ENCODE measurements at regions not wholly inside any gene's neighbourhood (a gene's known extent, or its start where the extent isn't known, plus 50 kb on each side); places are given as distances from the start of the nearest gene placed in this dataset.

DNA sequence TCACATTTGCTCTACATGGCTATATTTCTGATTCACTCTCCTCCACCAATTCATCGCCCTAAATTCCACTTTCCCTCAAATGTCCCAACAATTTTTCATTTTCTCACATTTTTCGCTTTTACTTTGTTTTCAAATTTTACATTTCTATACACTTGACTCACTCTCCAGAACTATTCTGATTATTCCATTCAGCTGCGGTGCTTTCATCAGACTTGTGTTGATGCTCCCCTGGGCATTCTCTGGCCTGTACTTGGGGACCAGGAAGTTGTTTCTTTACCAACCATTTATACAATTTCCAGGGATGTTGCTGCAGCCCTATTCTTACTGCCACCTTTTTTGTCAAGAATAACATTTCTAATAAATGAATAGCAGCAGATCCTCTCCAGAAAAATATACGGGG is 444.8 kb downstream of the MAFB start:
- H3K4me3 ChIP-seq (ENCODE audit: low read depth, low read length), result no peak overlapping the region

DNA sequence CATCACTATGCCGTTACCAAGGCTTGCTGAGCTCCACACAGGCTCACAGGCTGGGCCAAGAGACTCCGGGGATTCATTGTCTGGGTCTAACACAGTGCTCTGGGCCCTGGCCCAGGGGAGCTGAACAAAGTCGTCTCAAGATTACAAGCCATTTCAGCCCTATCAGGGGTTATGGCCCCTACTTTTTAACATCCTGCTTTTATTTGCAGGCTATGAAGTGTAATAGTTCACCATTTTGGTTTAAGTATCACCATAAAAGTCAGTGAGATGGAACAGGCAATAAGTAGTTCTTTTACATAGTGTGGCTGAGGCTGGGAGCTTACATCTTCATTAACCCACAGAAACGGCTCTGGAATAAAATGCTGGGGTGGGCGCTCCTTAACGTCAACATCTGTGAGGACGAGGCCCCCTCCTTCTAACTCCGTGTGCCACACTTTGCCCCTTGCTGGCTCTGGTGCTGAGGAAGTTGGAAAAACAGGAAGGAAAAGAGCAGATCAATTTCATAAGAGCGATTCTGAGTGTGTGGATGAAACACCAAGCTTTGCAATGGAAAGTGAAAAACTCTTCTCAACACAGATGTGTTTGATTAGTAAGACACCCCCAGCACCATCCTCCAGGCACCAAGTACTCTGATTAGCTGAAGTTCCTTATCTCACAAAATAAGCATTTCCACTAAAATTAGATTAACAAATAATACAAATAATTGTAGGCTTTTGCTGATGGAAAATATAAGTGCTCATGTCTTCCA is 447.3 kb downstream of the MAFB start:
- no peak overlapping the region for H3K4me3 ChIP-seq (ENCODE audit: low read depth, low read length)

DNA sequence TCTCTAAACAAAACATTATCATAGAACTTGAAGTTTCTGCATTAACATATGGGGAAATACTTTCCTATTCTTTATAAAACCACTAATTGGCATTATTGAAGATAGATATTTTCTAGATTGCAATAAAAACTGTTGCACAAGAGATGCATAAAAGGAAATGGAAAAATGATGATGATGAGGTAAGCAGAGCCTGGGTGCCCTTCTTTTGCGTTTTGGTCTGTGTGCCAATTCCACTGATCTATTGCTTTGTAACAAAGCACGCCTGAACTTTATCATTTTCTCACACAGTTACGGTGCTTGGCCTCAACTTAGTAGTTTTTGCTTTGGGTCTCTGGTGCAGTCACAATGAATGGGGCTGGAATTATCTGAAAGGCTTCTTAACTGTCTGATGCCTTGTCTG is 450.5 kb downstream of the MAFB start:
- H3K4me3 ChIP-seq (ENCODE audit: low read depth, low read length), result no peak overlapping the region

DNA sequence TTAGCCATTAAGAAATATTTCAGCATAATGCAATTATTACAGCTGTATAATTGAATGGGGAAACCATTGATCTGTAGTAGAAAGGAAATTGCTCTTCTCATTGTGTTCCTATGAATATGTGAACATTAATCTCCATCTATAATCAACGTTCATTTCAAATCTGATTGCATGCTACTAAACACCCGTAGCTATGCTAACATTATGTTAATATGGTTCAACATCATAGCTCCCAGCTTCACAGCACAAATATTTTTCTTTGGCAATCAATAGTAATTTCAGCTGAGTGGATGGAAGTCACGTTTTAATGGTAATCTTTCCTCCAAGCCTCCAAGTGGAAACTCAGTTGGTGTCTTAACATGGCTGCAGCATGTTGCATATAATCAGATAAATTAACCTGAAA is 454.4 kb downstream of the MAFB start:
- H3K4me3 ChIP-seq (ENCODE audit: low read depth, low read length), result no peak overlapping the region

DNA sequence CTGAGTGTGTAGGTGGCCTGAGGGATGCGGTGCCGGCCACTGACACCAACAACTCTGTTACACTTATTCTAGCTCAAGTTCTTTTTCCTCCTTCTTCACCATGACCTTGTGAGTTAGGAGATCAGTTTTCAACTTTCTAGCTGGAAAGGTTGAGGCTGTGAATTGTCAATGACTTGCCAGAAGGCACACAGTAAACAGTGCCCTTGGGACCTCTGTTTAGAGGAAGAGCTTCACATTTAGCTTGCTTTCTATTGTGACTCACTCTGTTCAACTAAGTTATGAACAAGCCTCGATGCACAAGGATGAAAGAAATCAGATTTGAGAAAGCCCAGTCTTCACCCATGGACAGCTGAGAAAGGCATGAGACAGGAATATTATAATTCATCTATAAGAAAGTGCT is 455.6 kb downstream of the MAFB start:
- no peak overlapping the region for H3K4me3 ChIP-seq (ENCODE audit: low read depth, low read length)

DNA sequence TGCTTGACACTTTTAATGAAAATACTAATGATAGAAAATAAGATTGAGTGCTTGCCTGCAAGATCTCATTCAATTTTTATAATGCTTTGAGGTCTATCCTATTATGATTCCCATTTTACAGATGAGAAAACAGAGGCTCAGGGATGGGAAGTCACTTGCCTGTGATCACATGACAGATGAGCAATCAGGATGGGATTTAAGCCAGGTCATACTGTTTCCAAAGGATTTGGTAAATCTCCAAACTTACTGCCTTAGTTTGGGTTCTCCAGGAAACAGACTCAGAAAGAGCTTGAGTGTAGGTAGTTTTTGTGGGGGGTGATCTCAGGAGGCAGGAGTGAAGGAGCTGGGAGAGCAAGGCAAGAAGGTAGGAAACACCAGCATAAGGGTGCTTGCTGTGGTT is 456.3 kb downstream of the MAFB start:
- no peak overlapping the region for H3K4me3 ChIP-seq (ENCODE audit: low read depth, low read length)

DNA sequence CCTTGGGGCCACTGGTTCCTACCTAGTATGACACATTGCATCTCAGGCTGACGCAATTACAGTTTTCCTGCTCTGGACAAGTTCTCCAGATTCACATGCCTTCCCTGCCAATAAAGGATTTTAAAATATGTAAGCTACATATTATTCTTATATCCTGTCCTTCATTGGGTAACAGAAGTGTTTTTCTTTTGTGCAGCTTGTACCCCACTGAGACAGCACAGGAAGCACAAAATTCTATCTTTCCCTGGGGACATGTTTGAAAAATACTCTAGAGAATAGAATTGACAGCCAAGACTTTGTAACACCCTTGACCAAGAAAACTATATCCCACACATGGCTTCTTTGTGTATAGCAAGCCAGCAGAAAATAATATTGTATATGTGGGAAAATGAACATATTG is 456.8 kb downstream of the MAFB start:
- no peak overlapping the region for H3K4me3 ChIP-seq (ENCODE audit: low read depth, low read length)

DNA sequence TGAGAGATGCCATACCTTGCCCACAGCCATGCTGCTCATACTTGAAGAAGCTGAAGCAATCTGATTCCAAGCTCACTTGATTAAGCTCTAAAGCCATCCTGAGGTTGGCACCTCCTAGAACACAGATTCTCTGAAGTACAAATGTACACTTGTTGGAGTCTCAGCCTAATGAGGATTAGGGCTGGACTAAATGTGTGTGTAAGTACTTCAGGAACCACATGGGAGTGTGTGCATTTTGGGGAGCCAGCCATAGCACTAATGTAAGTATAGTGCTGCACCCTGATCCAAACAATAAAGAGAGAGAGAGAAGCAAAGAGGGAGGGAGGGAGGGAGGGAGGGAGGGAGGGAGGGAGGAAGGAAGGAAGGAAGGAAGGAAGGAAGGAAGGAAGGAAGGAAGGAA is 458.6 kb downstream of the MAFB start:
- no peak overlapping the region for H3K4me3 ChIP-seq (ENCODE audit: low read depth, low read length)

DNA sequence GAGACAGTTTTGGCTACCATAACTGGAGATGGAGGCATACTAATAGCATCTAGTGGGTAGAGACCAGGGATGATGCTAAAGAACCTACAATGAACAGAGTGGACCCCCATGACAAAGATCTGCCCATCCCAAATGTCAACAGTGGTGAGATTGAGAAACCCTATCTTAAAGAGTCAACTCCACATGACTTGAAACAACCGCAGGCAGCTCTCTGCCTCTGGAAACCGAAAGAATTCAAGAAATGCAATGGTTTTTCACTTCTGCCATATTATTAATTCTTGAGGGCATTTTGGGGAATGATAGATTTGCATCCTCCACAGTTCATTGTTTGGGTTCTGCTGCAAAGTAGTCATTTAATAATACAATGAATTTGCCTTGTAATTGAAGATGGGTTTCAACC is 463.4 kb downstream of the MAFB start:
- no peak overlapping the region for H3K4me3 ChIP-seq (ENCODE audit: low read depth, low read length)

DNA sequence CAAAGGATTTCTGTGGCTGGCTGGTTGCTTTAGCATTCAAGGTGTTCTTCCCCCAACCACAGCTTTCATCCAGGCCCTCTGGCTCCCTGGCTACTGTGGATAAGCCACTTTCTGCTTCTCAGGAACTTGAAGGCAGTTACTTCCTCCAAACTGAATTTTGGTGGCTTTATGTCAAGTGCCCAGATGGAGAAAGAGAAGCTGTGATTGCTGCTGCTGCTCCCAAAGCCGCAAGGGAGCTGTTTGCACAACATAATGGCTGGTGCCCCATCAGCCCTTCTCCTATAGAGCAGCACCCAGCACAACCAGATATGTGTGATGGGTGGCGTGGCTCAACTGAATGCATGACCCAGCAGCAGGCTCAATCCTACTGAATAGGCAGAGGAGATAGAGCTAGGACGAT is 465.2 kb downstream of the MAFB start:
- no peak overlapping the region for H3K4me3 ChIP-seq (ENCODE audit: low read depth, low read length)

DNA sequence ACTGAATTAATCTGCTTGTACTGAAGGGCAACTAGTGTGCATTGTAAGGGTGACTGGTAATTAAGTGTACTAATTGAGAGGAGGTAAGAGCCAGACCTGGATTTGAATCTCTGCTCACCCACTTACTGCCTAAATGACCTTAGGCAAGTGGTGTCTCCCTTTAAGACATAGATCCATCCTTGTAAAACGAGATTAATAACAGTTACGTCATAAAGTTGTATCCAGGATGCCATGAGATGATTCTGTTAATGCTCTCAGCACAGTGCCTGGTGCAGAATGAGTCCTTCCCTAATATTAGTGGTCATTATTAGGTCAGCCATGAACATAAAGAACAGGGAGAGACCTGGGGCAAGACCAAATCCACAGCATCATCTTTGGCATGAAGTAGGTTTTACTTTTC is 470.1 kb downstream of the MAFB start:
- no peak overlapping the region for H3K4me3 ChIP-seq (ENCODE audit: low read depth, low read length)

DNA sequence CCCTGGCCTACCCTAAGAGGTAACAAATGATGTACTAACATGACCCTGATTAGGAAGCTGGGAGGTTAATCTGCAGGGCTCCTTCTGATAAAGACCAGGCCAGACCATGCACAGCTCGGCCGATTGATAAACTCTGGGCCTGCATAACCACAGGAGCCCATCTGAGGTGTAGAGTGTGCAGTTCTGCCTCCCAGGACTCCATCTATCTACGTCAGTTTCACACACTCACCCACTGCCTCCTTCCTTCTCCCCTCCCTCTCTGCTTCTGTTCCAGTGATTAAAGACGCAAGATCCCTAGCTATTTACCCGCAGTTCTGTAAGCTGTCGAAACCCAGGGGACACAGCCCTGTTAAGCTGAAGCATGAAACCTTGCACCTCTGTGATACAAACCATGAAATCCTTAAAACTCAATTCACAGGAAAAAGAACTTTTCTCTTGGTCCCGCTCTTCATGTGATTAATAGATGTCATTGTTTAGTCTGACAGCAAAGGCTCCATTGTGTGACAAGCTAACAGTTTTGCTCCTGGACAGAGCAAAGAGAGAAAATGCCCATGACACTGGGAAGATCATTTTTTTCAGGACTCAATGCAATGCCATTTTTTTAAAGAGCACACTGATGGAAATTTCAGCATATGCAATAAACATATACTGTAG is 470.6 kb downstream of the MAFB start:
- no peak overlapping the region for H3K4me3 ChIP-seq (ENCODE audit: low read depth, low read length)

DNA sequence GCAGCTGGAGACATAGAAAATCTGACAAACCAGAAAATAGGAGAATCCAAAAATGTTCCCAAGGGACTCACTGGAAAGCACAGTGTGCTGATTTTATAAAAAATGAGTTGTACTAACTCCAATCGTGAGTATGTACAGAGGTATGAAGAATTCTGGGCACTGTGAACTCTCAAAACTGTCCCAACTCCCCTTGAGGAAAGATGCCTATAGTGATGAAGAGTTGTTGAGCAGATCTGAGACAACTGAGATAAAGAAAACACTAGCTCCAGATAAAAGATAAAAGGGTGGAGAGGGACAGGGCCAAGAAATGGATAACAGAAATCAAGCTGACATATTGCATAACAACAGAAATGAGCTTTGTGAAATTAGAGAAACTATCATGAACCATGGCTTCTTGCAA is 481.4 kb downstream of the MAFB start:
- H3K4me3 ChIP-seq (ENCODE audit: low read depth, low read length), result no peak overlapping the region

DNA sequence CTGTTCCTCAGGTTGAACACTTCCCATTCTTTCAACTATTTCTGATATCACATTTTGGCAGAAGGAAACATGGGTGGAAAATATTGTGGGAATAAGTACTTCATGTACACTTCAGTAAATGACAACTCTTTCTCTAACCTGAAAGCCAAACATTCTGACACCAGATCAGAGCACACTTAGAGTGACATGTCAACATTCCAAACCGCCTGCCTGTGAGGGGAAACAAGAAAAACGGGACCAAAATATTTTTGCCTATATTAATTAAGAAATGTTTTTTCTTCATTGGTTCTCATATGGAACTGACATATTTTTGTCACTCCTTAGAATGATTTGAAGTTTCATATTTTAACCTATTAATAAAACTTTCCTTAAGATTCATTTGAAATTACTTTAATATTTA is 483.1 kb downstream of the MAFB start:
- no peak overlapping the region for H3K4me3 ChIP-seq (ENCODE audit: low read depth, low read length)

DNA sequence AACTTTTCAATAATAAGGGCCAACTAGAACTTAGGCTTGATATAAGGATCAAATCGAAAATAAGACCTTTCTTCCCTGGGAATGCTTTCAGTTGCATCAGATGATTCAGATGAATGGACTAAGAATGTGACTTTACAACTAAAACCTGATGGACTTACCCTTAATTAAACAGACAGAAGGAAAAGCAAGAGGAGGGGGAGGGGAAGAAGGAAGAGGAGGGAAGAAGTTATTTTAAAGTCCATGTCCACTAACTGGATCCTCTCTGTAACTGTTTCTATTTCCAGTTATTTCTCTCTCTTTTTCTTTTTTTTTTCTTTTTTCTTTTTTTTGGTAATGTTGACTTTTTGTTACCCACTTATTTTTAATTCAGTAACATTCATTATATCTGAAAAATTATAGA is 486.0 kb downstream of the MAFB start:
- H3K4me3 ChIP-seq (ENCODE audit: low read depth, low read length), result no peak overlapping the region

DNA sequence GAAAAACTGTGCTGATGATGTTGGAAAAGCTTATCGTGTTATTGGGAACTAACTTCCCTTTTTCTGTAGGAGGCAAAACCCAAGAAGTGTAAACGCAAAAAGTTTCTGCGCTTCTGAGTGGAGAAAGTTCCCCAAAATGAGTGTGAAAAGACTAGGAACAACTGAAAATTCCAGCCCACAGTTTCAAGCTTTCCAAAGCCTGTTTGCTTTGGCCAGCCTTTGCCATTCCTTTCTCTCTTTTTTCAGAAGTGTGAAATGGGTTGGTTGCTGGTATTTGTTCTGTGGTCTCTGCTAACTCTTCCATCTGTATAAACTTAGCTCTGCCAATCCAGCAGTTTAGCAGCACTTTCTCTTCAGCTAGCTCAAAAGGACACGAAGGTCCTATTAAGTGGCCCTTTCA is 491.3 kb downstream of the MAFB start:
- no peak overlapping the region for H3K4me3 ChIP-seq (ENCODE audit: low read depth, low read length)

DNA sequence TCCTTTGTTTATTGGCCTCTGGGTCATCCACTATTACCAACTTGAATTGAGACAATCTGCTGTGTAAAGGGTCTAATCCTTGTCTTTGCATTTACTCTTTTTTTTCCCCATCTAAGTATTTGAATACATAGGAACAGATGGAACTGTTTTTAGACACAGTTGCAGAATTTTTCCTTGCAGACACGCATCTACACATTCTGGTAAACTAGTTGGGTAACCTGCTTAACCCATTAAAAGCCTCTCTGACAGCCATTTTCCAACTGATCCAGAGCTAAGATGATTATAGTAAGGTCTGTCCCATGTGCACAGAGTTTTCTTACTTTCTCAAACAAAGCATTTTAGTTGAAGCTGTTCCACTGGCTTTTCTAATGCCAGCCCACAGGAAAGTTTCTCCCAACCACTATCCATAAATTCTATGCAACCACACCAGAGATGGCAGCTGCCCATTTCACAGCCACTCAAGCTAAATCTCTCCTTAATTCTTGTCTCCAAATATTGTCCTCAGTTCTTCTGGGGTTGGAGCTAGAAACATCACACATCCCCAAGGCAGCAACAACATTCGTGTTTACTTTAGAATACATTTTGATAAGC is 492.1 kb downstream of the MAFB start:
- no peak overlapping the region for H3K4me3 ChIP-seq (ENCODE audit: low read depth, low read length)

DNA sequence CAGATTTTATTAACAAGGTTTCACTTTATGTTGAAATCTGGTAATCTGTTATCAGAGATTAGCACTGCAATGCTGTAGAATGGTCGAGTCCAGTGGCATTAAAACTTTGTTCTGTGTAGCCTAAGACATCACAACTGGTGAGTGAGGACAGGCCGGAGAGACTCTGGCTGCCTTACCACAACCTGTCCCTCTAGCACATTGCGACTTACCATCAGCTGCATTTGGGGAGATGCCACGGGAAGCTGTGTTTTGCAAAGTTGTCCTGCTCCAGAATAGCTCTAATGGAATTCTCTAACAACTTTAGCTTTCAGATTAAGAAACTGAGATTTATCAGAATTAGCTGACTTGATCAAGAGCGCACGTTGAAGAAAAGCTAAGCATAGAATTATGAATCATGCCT is 493.3 kb downstream of the MAFB start:
- no peak overlapping the region for H3K4me3 ChIP-seq (ENCODE audit: low read depth, low read length)

DNA sequence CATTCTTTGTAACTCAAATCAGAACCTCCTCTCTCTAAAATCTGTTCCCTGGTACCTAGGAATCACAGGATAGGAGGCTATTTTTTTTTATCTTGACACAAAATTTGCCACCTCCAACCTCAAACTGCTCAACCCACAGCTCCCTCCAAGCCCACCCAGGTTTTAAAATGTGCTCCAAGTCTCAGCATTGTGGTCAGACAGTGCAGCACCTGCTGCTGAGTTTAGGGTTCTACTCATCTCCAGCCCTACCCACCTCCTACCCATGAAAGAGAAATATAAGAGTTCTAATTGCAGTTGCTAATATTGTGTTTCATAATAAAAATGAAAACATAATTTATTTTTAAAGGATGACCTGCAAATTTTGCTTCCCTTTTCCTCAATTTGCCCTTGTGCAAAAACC is 496.5 kb downstream of the MAFB start:
- H3K4me3 ChIP-seq (ENCODE audit: low read depth, low read length), result no peak overlapping the region

DNA sequence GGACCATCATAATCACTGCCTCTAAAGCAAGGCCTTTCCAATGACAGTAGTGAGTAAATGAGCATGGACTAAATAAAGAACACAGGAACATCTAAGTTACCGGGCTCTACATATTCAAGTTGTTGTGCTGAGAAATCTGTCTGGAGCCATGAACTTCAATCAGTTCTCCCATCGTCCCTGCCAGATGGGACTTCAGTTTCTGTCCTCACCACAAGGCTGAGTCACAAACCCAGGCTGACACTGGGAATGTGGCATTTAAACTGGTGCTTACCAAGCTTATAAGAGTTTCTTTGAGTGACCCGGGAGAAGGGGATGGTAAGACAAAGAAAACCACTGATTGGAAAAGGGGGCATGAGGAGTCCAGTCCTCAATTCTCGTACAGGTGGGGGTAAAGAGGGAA is 497.0 kb downstream of the MAFB start:
- no peak overlapping the region for H3K4me3 ChIP-seq (ENCODE audit: low read depth, low read length)

DNA sequence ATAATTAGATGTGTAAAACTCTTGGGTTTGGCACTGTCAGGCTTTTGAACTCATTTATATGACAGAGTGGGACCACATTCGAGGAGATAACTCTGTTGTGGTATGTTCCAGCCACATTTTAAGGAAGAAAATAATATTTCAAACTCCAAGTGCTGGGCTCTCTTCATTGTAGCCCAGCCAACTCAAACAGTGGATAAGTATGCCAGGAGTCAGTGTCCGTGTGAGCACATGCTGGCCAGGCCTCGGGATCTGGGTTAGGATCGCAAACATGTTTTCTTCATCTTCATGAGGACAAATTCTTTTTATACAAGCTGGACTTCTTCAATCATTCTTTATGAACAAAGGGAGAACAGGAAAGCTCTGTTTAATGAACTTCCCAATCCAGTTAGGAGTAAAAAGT is 497.5 kb downstream of the MAFB start:
- no peak overlapping the region for H3K4me3 ChIP-seq (ENCODE audit: low read depth, low read length)

DNA sequence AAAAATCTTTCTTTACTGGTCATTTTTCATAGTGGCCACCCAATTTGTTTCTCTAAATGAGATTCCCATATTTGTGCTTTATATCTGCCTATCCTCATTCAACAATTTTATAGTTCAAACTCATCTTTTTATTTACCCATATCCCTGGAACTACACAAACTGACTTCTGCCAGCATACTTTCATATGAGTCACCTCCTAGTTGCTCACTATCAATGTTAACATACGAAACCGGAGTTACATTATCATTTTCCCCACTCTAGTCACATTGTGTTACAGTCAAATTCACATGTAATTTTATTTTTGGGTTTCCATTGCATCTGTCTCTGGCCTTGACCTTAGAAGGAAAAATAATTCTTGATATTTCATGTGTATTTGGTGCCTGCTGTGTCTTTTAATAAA is 499.4 kb downstream of the MAFB start:
- no peak overlapping the region for H3K4me3 ChIP-seq (ENCODE audit: low read depth, low read length)

DNA sequence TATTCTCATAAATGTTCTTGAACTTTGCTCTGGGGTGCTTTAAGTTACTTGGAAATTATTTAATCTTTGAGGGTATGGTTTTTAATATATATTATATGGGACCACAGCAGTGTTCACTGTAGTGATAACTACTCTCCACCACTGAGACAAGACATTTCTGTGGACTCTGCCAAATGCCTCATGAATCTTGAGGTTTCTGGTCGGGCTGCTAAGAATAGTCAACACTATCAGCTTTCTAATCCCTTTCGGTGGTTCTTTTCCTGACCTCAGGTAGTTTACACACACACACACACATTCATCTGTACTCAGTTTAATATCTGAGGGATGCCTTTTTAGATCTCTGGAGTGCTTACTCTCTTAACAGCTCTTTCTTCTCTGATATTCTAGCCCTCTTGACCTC is 500.7 kb downstream of the MAFB start:
- H3K4me3 ChIP-seq (ENCODE audit: low read depth, low read length), result no peak overlapping the region

All from iPS-11a (cell line).